SK-N-SH (cell line): ENCODE measurements at regions not wholly inside any gene's neighbourhood (a gene's known extent, or its start where the extent isn't known, plus 50 kb on each side); places are given as distances from the start of the nearest gene placed in this dataset.

Experiments
- CTCF ChIA-PET: fragments of 300-600, 350-600 bp; formaldehyde crosslinking; extraction: SDS; loops from one replicate; lab custom pipeline; 2021; lab: Yijun Ruan, JAX
- POLR2A ChIA-PET: fragments of 350-600 bp; sonication (Branson Sonifier 250); formaldehyde crosslinking; extraction: SDS; loops from one replicate; lab custom pipeline; 2020; ENCODE audit warnings: antibody characterized with exemption, inconsistent platforms; lab: Yijun Ruan, JAX
- DNase-seq: peaks from one replicate; pipeline ENCODE4 v3.0.0; 2012
- H2AFZ ChIP-seq: fragments of 200-600 bp; sonication (generic); 2 replicates; pipeline ENCODE4 v1.8.1; 2016; ENCODE audit warnings: antibody characterized with exemption, mild to moderate bottlenecking, low read depth
- H3F3A ChIP-seq: fragments of 200-600 bp; sonication (generic); replicated peaks from 2 replicates; pipeline ENCODE3; 2016; ENCODE audit warnings: antibody characterized with exemption, mild to moderate bottlenecking; ENCODE audit not compliant: insufficient read depth
- H3K27ac ChIP-seq, 2 experiments: fragments of 200-500 bp in 1 of 2; fragments of 200-600 bp in 1 of 2; sonication (Bioruptor generic) in 1 of 2; sonication (generic), shearing (Covaris generic) in 1 of 2; 2 replicates each; pipeline versions ENCODE4 v1.5.1 to v1.6.1; 2014 to 2016; ENCODE audit warnings: low read depth in 2 of 2, inconsistent platforms in 1 of 2, low read length in 1 of 2, mild to moderate bottlenecking in 1 of 2, mixed read lengths in 1 of 2
- H3K27me3 ChIP-seq: fragments of 200-600 bp; sonication (generic), shearing (Covaris generic); 2 replicates; pipeline ENCODE4 v1.6.1; 2016; ENCODE audit warnings: mixed run types; ENCODE audit not compliant: insufficient read depth
- H3K36me3 ChIP-seq, 2 experiments: fragments of 200-500 bp in 1 of 2; fragments of 200-600 bp in 1 of 2; sonication (Bioruptor generic) in 1 of 2; sonication (generic) in 1 of 2; replicated peaks in 1 of 2; 2 replicates each; pipeline versions ENCODE3 to v1.5.1; 2014 to 2016; ENCODE audit warnings: low read length in 1 of 2, mild to moderate bottlenecking in 1 of 2; ENCODE audit not compliant: insufficient read depth in 2 of 2, control insufficient read depth in 1 of 2
- H3K4me1 ChIP-seq, 2 experiments: fragments of 200-500 bp in 1 of 2; fragments of 200-600 bp in 1 of 2; sonication (Bioruptor generic) in 1 of 2; sonication (generic), shearing (Covaris generic) in 1 of 2; 2 replicates each; pipeline versions ENCODE4 v1.5.1 to v1.6.1; 2014 to 2016; ENCODE audit warnings: low read depth in 1 of 2, low read length in 1 of 2, mixed run types in 1 of 2; ENCODE audit not compliant: insufficient read depth in 2 of 2, control insufficient read depth in 1 of 2
- H3K4me2 ChIP-seq: fragments of 200-600 bp; sonication (generic), shearing (Covaris generic); 2 replicates; pipeline ENCODE4 v1.6.1; 2017; ENCODE audit warnings: mixed run types
- H3K4me3 ChIP-seq, 2 experiments: fragments of 200-500 bp in 1 of 2; fragments of 200-600 bp in 1 of 2; sonication (Bioruptor generic) in 1 of 2; sonication (generic), shearing (Covaris generic) in 1 of 2; 2 replicates each; pipeline versions ENCODE4 v1.5.1 to v1.8.1; 2014 to 2016; ENCODE audit warnings: low read depth in 2 of 2, inconsistent platforms in 1 of 2, low read length in 1 of 2, mild to moderate bottlenecking in 1 of 2, mixed read lengths in 1 of 2, moderate library complexity in 1 of 2
- H3K79me2 ChIP-seq: fragments of 200-600 bp; sonication (generic); 2 replicates; pipeline ENCODE4 v1.8.1; 2017; ENCODE audit warnings: mild to moderate bottlenecking; ENCODE audit not compliant: insufficient read depth
- H3K9ac ChIP-seq: fragments of 200-600 bp; sonication (generic); 2 replicates; pipeline ENCODE4 v1.6.1; 2017; ENCODE audit warnings: mixed run types
- H3K9me2 ChIP-seq: fragments of 200-600 bp; sonication (generic); 2 replicates; pipeline ENCODE4 v1.6.1; 2017; ENCODE audit warnings: mixed run types
- H3K9me3 ChIP-seq: fragments of 200-600 bp; sonication (generic); 2 replicates; pipeline ENCODE4 v1.6.1; 2017; ENCODE audit warnings: mixed run types, mild to moderate bottlenecking, moderate library complexity
- H4K20me1 ChIP-seq: fragments of 200-600 bp; sonication (generic); 2 replicates; pipeline ENCODE4 v1.6.1; 2017; ENCODE audit warnings: mild to moderate bottlenecking, mixed run types; ENCODE audit not compliant: insufficient read depth
- CHD2 ChIP-seq: fragments of 150-350 bp; IDR thresholded peaks from 2 replicates; pipeline ENCODE4 v1.6.1; 2018; ENCODE audit warnings: low read length; ENCODE audit not compliant: partially characterized antibody
- FOSL2 ChIP-seq: IDR thresholded peaks from 2 replicates; pipeline ENCODE4 v1.4.0; 2012; ENCODE audit warnings: low read depth, mild to moderate bottlenecking, moderate library complexity, borderline replicate concordance
- FOXM1 ChIP-seq: IDR thresholded peaks from 2 replicates; pipeline ENCODE4 v1.4.0; 2012; ENCODE audit warnings: low read depth, mild to moderate bottlenecking
- GABPA ChIP-seq: IDR thresholded peaks from 2 replicates; pipeline ENCODE4 v1.4.0; 2012; ENCODE audit warnings: low read depth, mild to moderate bottlenecking
- GATA2 ChIP-seq: sonication (generic); formaldehyde crosslinking; IDR thresholded peaks from 2 replicates; pipeline ENCODE4 v1.5.0; 2020; ENCODE audit warnings: mild to moderate bottlenecking, missing genetic modification reagents
- IRF3 ChIP-seq: fragments of 150-350 bp; IDR thresholded peaks from 2 replicates; pipeline ENCODE4 v1.6.1; 2016; ENCODE audit warnings: mild to moderate bottlenecking, low read depth, low read length
- MAX ChIP-seq: IDR thresholded peaks from 2 replicates; pipeline ENCODE4 v1.4.0; 2012; ENCODE audit warnings: low read depth
- MEF2A ChIP-seq: IDR thresholded peaks from 2 replicates; pipeline ENCODE4 v1.4.0; 2012; ENCODE audit warnings: low read depth, borderline replicate concordance
- NFIC ChIP-seq: IDR thresholded peaks from 2 replicates; pipeline ENCODE4 v1.4.0; 2012; ENCODE audit warnings: borderline replicate concordance
- NRF1 ChIP-seq: IDR thresholded peaks from 2 replicates; pipeline ENCODE4 v1.6.1; 2012; ENCODE audit warnings: low read depth, mild to moderate bottlenecking, low read length
- PBX3 ChIP-seq: IDR thresholded peaks from 2 replicates; pipeline ENCODE4; 2012
- RCOR1 ChIP-seq: fragments of 150-350 bp; IDR thresholded peaks from 2 replicates; pipeline ENCODE4 v1.6.1; 2017; ENCODE audit warnings: antibody characterized with exemption, low read length
- REST ChIP-seq: IDR thresholded peaks from 2 replicates; pipeline ENCODE4 v1.6.1; 2012; ENCODE audit warnings: mild to moderate bottlenecking, low read depth, low read length, moderate library complexity
- RFX5 ChIP-seq: IDR thresholded peaks from 2 replicates; pipeline ENCODE4 v1.6.1; 2012; ENCODE audit warnings: mild to moderate bottlenecking, improper control_type of control experiment, low read length
- RXRA ChIP-seq: IDR thresholded peaks from 2 replicates; pipeline ENCODE4 v1.4.0; 2012; ENCODE audit warnings: low read depth, mild to moderate bottlenecking, borderline replicate concordance
- SMC3 ChIP-seq: IDR thresholded peaks from 2 replicates; pipeline ENCODE4 v1.6.1; 2012; ENCODE audit warnings: low read depth, low read length, improper control_type of control experiment
- TAF1 ChIP-seq: IDR thresholded peaks from 2 replicates; pipeline ENCODE4 v1.6.1; 2012; ENCODE audit warnings: low read depth, mild to moderate bottlenecking, low read length, moderate library complexity, borderline replicate concordance
- USF2 ChIP-seq: fragments of 150-350 bp; IDR thresholded peaks from 2 replicates; pipeline ENCODE4 v1.6.1; 2017; ENCODE audit warnings: antibody characterized with exemption, low read length, low read depth, borderline replicate concordance
- YY1 ChIP-seq: IDR thresholded peaks from 2 replicates; pipeline ENCODE4 v1.4.0; 2012; ENCODE audit warnings: low read depth, mild to moderate bottlenecking
- ZBTB33 ChIP-seq: IDR thresholded peaks from 2 replicates; pipeline ENCODE4 v1.4.0; 2012; ENCODE audit warnings: low read depth, borderline replicate concordance
- WGBS: methylation state at CpG from one replicate; pipeline ENCODE4 v1.1.6; 2017; ENCODE audit warnings: low lambda C conversion rate; 5-methylcytosine and 5-hydroxymethylcytosine counted together

GRCh38 chr11:134676516-134677287, 264.7 kb upstream of the B3GAT1 start:
- Histone ChIP-seq H3K4me3 (no peak overlapping the region), H3K4me2 (no peak overlapping the region), H3F3A (no peaks in the 10 kb centered on the region), H3K9ac (no peak overlapping the region), H3K9me2 (no peaks in the 10 kb centered on the region), H4K20me1 (no peaks in the 10 kb centered on the region), H3K9me3 (no peaks in the 10 kb centered on the region), H3K4me1 (no peaks in the 10 kb centered on the region; a peak in 1 of 4 replicates), H3K36me3 (no peaks in the 10 kb centered on the region), H3K79me2 (no peaks in the 10 kb centered on the region), H3K27ac (no peak overlapping the region), H3K27me3 (no peaks in the 10 kb centered on the region), H2AFZ (no peak overlapping the region)
- WGBS, result 55% methylated on average over 13 of the region's 16 CpGs
- ChIA-PET CTCF (interaction anchor here (1.1 to 1.2 kb wide), 2 partner anchors 11 to 97 kb away, joined by 3 to 4 read pairs; no protein-coding TSS in a partner anchor), POLR2A (no interaction called here)
- TF ChIP-seq NRF1 (no peak), FOSL2 (no peak), RCOR1 (no peak), MEF2A (no peak), CHD2 (no peak), FOXM1 (no peak), MAX (no peak), GATA2 (CRISPR knock-in tag) (no peak), PBX3 (no peak), TAF1 (no peak), USF2 (no peak), IRF3 (no peak), REST (no peak), SMC3 (no peak), ZBTB33 (no peak), GABPA (no peak), RXRA (no peak), NFIC (no peak), YY1 (no peak), RFX5 (no peak)
- DNase-seq, result no peak
